ENCODE measurements at regions not wholly inside any gene's neighbourhood (a gene's known extent, or its start where the extent isn't known, plus 50 kb on each side); places are given as distances from the start of the nearest gene placed in this dataset.

DNA sequence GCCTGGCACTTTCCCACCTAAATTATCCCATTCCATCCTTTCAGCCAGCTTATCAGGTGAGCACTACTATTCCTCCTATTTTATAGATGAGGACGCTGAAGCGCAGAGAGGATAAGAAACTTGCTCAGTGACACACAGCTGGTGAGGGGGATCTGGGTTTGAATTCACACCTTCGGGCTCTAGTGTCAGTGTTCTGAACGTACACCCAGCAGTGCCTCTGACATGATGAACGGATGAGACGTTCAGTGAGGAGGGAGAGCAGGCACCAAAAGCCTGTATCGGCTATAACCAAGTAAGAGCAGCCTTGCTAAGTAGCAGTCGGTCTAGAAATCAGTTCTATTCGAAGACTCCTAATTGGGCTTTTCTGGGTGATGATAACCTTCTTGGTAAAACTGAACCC lies 167.0 kb downstream of the ASB1 start:
- ChIA-PET CTCF (no interaction called here), POLR2A (no interaction called here)
- Histone ChIP-seq H3K9me3 (ENCODE audit: control insufficient read depth, insufficient read depth, low read depth, low read length) (no peaks in the 10 kb centered on the region), H3K36me3 (ENCODE audit: control insufficient read depth in 2 of 2, insufficient read depth in 1 of 2, low read length in 2 of 2) (no peaks in the 10 kb centered on the region), H3K4me1 (ENCODE audit: control insufficient read depth, insufficient read depth, low read length) (no peaks in the 10 kb centered on the region), H3K27ac (ENCODE audit: extremely low read depth, low read depth, low read length) (no peak overlapping the region), H3K4me3 (ENCODE audit: low read depth, low read length) (no peak overlapping the region)
- TF ChIP-seq ZNF2 (tag by site-specific recombination; IDR thresholded peaks at IDR 0.05) (no peak), ZNF112 (tag by site-specific recombination; IDR thresholded peaks at IDR 0.05) (no peak), HOXD13 (CRISPR knock-in tag; IDR thresholded peaks at IDR 0.05; ENCODE audit: borderline replicate concordance) (no peak), BCL11B (tag by site-specific recombination; IDR thresholded peaks at IDR 0.05; ENCODE audit: low read depth) (no peak)

GRCh38 chr2:238594796-238595749 lies 168.3 kb downstream of the ASB1 start:
- TF ChIP-seq ZNF513 (tag by site-specific recombination; IDR thresholded peaks at IDR 0.05) (no peak), ZNF530 (tag by site-specific recombination; IDR thresholded peaks at IDR 0.05; ENCODE audit: low read depth) (no peak), ELK4 (IDR thresholded peaks at IDR 0.05; ENCODE audit: borderline replicate concordance, low read depth, low read length) (no peak), KLF16 (tag by site-specific recombination; IDR thresholded peaks at IDR 0.05) (no peak), SP7 (tag by site-specific recombination; IDR thresholded peaks at IDR 0.05) (no peak), ZNF335 (tag by site-specific recombination; conservative IDR thresholded peaks at IDR 0.05) (no peak), REPIN1 (tag by site-specific recombination; IDR thresholded peaks at IDR 0.05; ENCODE audit: low read depth) (no peak), ZFHX2 (tag by site-specific recombination; conservative IDR thresholded peaks at IDR 0.05) (no peak), PRDM1 (tag by site-specific recombination; IDR thresholded peaks at IDR 0.05) (no peak), ZNF311 (tag by site-specific recombination; IDR thresholded peaks at IDR 0.05; ENCODE audit: borderline replicate concordance) (no peak), TRIM28 (IDR thresholded peaks at IDR 0.05; ENCODE audit: borderline replicate concordance, low read length) (no peak), ZIC2 (tag by site-specific recombination; IDR thresholded peaks at IDR 0.05) (no peak), ZNF776 (tag by site-specific recombination; IDR thresholded peaks at IDR 0.05; ENCODE audit: borderline replicate concordance) (no peak), ZNF114 (tag by site-specific recombination; IDR thresholded peaks at IDR 0.05) (no peak), ZNF132 (tag by site-specific recombination; IDR thresholded peaks at IDR 0.05; ENCODE audit: borderline replicate concordance) (no peak), ZNF169 (tag by site-specific recombination; IDR thresholded peaks at IDR 0.05) (no peak), ZFP3 (tag by site-specific recombination; IDR thresholded peaks at IDR 0.05; ENCODE audit: low read depth) (no peak), GLI2 (tag by site-specific recombination; IDR thresholded peaks at IDR 0.05; ENCODE audit: borderline replicate concordance, low read depth) (no peak)
- TF ChIP-seq, protein P1, sequence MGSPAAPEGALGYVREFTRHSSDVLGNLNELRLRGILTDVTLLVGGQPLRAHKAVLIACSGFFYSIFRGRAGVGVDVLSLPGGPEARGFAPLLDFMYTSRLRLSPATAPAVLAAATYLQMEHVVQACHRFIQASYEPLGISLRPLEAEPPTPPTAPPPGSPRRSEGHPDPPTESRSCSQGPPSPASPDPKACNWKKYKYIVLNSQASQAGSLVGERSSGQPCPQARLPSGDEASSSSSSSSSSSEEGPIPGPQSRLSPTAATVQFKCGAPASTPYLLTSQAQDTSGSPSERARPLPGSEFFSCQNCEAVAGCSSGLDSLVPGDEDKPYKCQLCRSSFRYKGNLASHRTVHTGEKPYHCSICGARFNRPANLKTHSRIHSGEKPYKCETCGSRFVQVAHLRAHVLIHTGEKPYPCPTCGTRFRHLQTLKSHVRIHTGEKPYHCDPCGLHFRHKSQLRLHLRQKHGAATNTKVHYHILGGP (tag by site-specific recombination; IDR thresholded peaks at IDR 0.05), result no peak
- TF ChIP-seq, protein P2, sequence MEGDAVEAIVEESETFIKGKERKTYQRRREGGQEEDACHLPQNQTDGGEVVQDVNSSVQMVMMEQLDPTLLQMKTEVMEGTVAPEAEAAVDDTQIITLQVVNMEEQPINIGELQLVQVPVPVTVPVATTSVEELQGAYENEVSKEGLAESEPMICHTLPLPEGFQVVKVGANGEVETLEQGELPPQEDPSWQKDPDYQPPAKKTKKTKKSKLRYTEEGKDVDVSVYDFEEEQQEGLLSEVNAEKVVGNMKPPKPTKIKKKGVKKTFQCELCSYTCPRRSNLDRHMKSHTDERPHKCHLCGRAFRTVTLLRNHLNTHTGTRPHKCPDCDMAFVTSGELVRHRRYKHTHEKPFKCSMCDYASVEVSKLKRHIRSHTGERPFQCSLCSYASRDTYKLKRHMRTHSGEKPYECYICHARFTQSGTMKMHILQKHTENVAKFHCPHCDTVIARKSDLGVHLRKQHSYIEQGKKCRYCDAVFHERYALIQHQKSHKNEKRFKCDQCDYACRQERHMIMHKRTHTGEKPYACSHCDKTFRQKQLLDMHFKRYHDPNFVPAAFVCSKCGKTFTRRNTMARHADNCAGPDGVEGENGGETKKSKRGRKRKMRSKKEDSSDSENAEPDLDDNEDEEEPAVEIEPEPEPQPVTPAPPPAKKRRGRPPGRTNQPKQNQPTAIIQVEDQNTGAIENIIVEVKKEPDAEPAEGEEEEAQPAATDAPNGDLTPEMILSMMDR (tag by site-specific recombination; IDR thresholded peaks at IDR 0.05), result no peak
- no peaks in the 10 kb centered on the region for H3K36me3 ChIP-seq (ENCODE audit: control insufficient read depth in 2 of 2, insufficient read depth in 1 of 2, low read length in 2 of 2)
- CTCF ChIA-PET, result no interaction called here

More at GRCh38 chr2:238594796-238595749, 168.3 kb downstream of the ASB1 start:
- H3K4me3 ChIP-seq (ENCODE audit: low read depth, low read length), result no peak overlapping the region
- no peaks in the 10 kb centered on the region for H3K9me3 ChIP-seq (ENCODE audit: control insufficient read depth, insufficient read depth, low read depth, low read length)
- POLR2A ChIA-PET, result no interaction called here
- no peak overlapping the region for H3K27ac ChIP-seq (ENCODE audit: extremely low read depth, low read depth, low read length)
- H3K4me1 ChIP-seq (ENCODE audit: control insufficient read depth, insufficient read depth, low read length), result no peaks in the 10 kb centered on the region
